ENCODE measurements at regions not wholly inside any gene's neighbourhood (a gene's known extent, or its start where the extent isn't known, plus 50 kb on each side); places are given as distances from the start of the nearest gene placed in this dataset.
"Not testable (repeated sequence)": the region's sequence is repeated elsewhere in the genome, so short reads cannot be mapped to it uniquely, and the experiment has no call there.

DNA sequence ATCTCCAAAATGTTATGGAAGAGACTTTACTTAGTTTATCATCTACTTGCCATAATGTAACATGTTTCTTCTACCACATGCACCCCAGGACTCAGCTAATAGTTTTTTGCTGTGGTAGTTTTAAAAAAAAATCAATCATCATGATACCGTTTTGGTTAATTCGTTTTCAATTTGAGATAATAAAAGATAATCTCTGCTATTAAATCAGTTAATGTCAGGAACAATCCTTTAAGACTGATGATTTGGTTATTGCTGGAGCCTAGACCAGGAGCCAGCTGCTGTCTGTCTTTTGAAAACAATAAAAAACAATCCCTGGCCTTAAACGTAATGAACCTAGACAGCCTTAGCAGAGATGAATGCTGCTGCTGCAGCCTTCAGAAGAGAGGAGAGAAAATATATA is 403.7 kb downstream of the OXSM start:
- no peak for FAIRE-seq

GRCh38 chr3:26196781-26197180 is 406.9 kb downstream of the OXSM start:
- no peak for FAIRE-seq

- FAIRE-seq: peak; percentile 18
Observed at GRCh38 chr3:26198609-26199008, 408.7 kb downstream of the OXSM start.

DNA sequence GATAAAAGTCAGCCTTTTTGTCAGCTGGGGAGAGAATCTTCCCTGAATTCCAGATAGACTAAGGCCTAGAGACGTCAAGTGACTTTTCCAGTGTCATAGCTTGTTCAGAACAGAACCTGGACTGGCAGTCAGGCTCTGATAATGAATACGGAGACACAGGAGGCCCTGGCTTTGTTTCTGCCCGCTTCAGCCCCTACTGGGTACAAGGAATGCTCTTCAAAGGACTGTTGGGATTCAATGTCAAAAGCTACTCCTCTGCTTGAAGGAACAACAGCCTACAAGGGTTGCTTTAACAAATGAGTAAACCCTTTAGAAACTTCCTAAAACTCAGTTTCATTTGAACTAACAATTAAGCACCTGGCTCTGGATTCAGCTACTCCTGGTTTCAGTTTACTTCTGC is 412.3 kb downstream of the OXSM start:
- FAIRE-seq: no peak

DNA sequence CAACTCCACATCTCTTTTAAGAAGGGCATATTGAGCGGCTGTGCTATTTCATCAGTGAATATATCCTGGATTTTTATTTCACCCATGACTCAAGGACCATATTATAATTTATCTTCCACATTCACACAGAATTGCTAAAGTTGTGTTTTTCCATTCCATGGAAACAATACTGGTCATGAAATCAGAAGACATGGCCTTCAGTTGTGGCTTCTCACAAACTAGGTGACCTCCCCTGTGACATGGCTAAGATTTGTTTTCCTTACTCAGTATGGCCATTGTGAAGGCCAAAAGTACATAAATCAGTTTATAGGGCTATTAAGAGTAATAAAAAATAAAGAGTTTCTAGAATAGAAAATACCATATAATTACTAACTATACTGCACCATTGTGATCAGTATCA is 415.6 kb downstream of the OXSM start:
- no peak for FAIRE-seq

DNA sequence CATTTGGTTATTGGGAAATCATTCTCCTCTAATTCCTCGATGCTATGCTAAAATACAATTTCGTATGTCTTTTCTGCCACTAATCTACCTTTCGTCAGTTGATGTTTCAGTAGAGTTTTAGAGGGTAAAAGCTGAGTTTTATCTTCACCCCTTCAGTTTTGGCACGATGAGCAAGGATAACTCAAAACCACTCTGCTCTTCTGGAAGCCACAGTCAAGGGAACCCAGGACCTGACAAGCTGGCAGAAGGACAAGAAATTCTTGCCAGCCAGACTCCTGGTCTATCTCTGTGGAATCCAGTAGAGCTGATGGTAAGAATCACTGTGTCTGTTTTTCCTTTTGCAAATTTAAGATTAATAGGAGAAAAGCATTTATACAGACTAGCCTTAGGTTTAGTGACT is 414.4 kb upstream of the LRRC3B start:
- FAIRE-seq: no peak

GRCh38 chr3:26229801-26230200 is 392.8 kb upstream of the LRRC3B start:
- FAIRE-seq: no peak

- FAIRE-seq: no peak
Observed at GRCh38 chr3:26233374-26233773, 389.2 kb upstream of the LRRC3B start.

DNA sequence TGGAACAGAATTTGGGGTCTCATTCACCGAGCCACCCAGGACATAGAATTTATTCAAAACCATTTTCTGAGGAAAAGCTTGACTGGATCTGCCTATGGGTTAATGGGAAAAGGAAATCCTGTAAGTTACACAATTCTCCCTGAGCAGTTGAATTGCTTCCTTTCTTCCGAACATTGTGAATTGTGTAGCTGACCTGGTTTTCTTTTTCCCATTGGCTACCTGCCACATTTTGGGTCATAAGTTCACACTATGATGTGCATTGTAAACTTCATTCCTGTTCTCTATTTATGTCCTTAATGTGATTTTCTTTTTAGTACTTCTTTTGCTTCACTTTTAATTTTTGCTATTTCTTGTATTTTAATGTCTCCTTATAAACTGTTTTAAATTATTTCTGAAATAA is 386.0 kb upstream of the LRRC3B start:
- FAIRE-seq: peak; percentile 95

DNA sequence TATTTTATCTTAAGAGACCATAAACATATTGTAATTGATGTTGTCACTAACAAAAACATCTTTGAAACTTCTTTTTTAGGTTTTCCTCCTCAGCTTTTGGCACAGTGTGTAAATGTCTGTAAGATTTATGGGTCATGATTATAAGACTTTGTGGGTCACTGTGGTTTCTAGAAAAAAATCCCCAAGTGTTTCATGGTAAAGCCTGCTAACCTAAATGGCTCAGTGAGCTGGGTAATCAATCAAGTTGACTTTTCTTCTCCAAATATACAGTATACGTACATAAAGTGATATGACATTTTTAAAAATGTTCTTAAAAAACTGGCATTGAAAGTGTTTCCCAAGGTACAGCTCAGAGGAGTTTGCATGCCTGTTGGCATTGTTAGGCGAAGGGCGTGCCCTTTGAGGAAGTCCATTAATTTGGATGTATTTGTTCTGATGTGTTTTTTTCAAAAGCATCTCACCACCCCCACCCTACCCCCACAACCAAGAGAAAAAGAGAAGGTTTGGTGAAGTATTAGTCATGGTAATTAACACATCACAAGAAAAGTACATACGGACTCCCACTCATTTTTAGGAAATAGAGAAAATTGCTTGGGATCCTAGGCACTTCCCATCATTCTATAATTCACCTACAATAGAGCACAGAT is 385.4 kb upstream of the LRRC3B start:
- FAIRE-seq: no peak

DNA sequence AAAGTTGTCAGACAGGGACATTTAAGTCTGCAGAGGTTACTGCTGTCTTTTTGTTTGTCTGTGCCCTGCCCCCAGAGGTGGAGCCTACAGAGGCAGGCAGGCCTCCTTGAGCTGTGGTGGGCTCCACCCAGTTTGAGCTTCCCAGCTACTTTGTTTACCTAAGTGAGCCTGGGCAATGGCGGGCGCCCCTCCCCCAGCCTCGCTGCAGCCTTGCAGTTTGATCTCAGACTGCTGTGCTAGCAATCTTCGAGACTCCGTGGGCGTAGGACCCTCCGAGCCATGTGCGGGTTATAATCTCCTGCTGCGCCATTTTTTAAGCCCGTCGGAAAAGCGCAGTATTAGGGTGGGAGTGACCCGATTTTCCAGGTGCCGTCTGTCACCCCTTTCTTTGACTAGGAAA is 378.0 kb upstream of the LRRC3B start:
- FAIRE-seq: not testable (repeated sequence)

DNA sequence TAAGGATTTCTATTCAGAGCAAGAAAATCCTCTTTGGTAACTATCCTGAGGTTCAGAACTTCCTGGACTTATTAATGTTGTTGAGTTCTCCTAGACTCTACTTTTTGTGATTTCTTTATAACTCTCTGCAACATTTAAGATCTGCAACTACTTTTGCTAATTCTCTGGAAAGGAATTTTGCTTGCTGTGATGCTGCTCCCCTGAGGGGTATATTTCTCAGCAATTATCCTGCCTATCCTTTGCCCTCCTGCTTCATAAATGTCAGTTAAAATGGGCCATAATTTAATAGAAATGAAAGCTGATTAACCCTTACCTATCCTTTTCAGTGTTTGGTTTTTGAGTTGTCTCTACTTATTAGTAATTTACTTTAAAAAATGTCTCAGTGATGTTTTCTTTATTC is 377.3 kb upstream of the LRRC3B start:
- FAIRE-seq: no peak

DNA sequence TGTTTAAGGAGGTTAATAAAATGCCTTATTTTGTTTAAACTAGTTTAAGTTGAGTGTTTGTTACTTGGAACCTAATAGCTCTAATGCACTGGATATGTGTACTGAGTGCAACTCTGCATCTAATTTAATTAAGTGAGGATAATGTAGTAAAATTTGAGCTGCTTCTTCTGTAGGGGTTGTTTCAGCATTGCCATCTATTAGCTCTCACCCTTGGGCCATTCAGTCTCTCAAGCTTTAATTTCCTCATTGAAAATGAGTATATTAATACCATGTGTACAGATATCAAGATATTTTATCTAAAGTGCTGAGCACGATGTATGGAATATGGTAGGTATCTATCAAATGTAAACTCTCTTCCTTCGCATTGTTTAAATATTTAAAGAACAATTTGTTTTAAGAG is 375.7 kb upstream of the LRRC3B start:
- no peak for FAIRE-seq

DNA sequence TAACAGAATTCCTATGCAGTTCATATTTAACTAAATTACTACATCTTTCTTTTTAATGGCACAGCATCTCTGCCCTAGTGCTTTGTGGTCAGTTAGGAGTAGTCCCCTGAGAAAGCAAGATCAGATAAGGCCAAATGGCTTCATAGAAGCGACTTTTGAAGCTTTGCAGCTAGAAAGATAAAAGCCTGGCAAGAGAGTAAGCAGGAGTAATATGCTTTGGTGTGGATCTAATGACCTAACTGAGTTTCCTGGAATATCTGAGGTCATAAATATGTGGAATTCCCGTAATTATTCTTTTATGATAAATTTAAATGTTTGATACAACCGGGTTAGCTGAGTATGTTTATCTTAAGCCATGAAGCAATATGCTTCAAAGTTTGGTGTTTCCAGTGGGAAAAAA is 374.9 kb upstream of the LRRC3B start:
- peak; percentile 97 for FAIRE-seq

GRCh38 chr3:26252001-26252400 is 370.6 kb upstream of the LRRC3B start:
- no peak for FAIRE-seq

- no peak for FAIRE-seq
Observed at GRCh38 chr3:26256224-26256623, 366.3 kb upstream of the LRRC3B start.

GRCh38 chr3:26259176-26259575 is 363.4 kb upstream of the LRRC3B start:
- FAIRE-seq: no peak

GRCh38 chr3:26260139-26260538 is 362.4 kb upstream of the LRRC3B start:
- no peak for FAIRE-seq

DNA sequence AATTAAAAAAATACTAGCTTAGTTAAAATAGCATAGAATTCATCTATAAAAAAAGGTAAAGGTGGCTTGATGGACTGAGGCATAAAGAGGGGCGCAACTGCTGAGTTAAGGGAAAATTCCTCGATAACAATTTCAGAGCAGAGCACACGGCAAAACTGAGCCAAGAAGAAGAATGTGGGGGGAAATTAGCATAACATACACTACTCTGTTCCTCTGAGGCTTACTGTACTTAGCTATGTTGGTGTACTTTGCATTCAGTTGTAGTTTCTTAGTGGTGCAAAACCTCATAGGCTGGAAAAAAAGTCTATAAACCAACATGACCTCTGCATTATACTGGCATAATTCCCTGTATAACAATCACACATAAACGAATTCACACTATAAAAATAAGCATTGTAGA is 357.9 kb upstream of the LRRC3B start:
- FAIRE-seq: no peak

GRCh38 chr3:26271848-26272247 is 350.7 kb upstream of the LRRC3B start:
- no peak for FAIRE-seq

DNA sequence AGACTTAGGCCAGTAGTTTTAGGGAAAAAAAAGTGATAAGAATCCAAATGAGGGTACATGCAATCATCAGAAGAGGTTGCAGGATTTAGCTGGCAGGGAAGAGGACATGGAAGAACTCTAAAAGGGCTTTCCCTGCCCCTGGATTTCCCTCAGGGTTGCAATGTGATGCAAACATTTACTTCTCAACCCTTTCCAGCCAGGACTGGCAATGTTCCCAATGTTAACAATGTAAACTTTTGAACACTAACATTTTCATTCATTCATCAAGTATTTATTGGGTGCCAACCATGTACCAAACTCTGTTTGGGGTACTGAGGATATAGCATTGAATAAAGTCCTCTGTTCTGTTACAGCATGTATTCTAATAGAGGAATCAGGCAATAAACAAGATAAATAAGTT is 349.4 kb upstream of the LRRC3B start:
- FAIRE-seq: no peak

GRCh38 chr3:26279091-26279490 is 343.5 kb upstream of the LRRC3B start:
- FAIRE-seq: no peak

DNA sequence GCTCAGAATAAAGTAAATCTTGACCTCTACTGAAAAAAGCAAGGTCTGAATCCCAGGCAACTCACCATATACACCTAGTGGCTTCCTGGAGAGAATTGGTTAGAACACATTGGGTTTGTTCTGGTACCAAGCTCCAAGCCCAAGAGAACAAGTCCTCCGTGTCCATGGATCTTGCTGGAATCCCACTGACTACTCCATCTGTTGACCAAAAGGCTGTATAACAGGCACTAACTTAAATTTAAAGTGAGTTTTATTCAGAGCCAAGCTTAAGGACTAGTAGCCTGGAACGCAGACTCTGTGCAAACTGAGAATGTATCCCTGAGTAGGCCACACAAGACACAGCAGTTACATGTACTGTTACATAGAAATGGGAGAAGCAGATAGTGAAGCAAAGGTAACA is 342.1 kb upstream of the LRRC3B start:
- FAIRE-seq: no peak

DNA sequence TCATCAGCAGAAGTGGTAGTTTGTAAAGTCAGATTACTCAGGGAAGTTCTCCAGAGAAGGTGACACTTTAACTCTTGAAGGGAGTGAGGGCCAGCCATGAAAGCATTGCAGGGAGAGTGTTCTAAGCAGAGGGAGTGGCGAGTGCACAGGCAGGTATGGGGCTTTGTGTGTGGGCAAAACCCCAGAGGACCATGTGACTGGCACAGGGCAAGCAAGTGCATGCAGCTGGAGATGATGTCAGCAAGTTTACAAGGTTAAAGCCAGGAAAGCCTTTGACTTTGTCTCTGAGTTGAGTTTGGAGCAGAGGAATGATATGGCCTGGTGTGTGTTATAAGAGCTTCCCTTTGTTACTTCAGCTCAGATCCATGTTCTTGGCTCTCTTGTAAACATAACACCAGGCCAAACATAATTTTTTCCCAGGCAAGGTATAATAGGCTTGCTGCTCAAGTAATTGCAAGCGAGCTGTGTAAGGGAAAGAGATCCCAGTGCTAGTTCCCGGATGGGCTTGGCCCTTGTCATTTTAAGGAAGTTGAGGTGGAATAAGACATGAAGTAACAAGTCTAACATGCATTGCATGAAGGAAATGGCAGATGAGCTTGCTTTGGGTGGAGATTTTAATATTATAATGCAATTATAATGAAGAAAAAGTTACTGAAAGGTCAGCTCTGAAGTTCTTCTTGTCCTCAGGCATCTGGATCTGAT is 341.1 kb upstream of the LRRC3B start:
- no peak for FAIRE-seq

DNA sequence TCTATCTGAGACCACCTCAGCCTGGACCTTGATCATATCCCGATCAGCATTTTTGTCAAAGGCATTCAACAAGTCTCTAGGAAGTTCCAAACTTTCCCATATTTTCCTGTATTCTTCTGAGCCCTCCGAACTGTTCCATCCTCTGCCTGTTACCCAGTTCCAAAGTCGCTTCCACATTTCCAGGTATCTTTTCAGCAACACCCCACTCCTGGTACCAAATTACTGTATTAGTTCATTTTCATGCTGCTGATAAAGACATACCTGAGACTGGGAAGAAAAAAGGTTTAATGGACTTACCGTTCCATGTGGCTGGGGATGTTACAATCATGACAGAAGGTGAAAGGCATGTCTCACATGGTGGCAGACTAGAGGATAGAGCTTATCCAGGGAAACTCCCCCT is 338.1 kb upstream of the LRRC3B start:
- FAIRE-seq: not testable (repeated sequence)
